Spleen (tissue), 11 donors: ENCODE measurements at regions not wholly inside any gene's neighbourhood (a gene's known extent, or its start where the extent isn't known, plus 50 kb on each side); places are given as distances from the start of the nearest gene placed in this dataset.
"Not testable (repeated sequence)": the region's sequence is repeated elsewhere in the genome, so short reads cannot be mapped to it uniquely, and the experiment has no call there.

Experiments
- DNase-seq: peaks from one replicate; pipeline ENCODE4 v3.0.0-alpha.2; 2020
- H3K27ac ChIP-seq, 8 donors: fragments of 200-600 bp; sonication (generic) in 7 of 8; 1 replicate in 4 of 8; 2 replicates in 4 of 8; pipeline versions ENCODE4 v1.5.0 to v1.8.0; 2016 to 2021; ENCODE audit warnings: inconsistent platforms in 4 of 8, mild to moderate bottlenecking in 4 of 8, moderate library complexity in 1 of 8
- H3K27me3 ChIP-seq, 7 donors: fragments of 200-600 bp; sonication (generic) in 6 of 7; replicated peaks in 1 of 7; 1 replicate in 4 of 7; 2 replicates in 3 of 7; pipeline versions ENCODE4 v1.5.0 to v1.8.0; 2016 to 2021; ENCODE audit warnings: inconsistent platforms in 3 of 7, mild to moderate bottlenecking in 1 of 7
- H3K36me3 ChIP-seq, 6 donors: fragments of 200-600 bp; sonication (generic) in 5 of 6; 1 replicate in 4 of 6; 2 replicates in 2 of 6; pipeline versions ENCODE4 v1.5.0 to v1.8.0; 2016 to 2021; ENCODE audit warnings: inconsistent platforms in 2 of 6
- H3K4me1 ChIP-seq, 6 donors: fragments of 200-600 bp; sonication (generic) in 5 of 6; 1 replicate in 3 of 6; 2 replicates in 3 of 6; pipeline versions ENCODE4 v1.5.0 to v1.8.0; 2016 to 2021; ENCODE audit warnings: inconsistent platforms in 3 of 6
- H3K4me3 ChIP-seq, 8 donors: fragments of 200-600 bp; sonication (generic) in 7 of 8; 1 replicate in 4 of 8; 2 replicates in 4 of 8; pipeline versions ENCODE4 v1.5.0 to v1.8.0; 2016 to 2021; ENCODE audit warnings: inconsistent platforms in 4 of 8, mild to moderate bottlenecking in 4 of 8, moderate library complexity in 2 of 8
- H3K9me3 ChIP-seq, 8 donors: fragments of 200-600 bp; sonication (generic) in 7 of 8; 1 replicate in 4 of 8; 2 replicates in 4 of 8; pipeline versions ENCODE4 v1.5.0 to v1.8.0; 2016 to 2021; ENCODE audit warnings: inconsistent platforms in 4 of 8
- CTCF ChIP-seq, 11 experiments: fragments of 200-600 bp in 7 of 11; fragments of 450-650 bp in 4 of 11; sonication (generic) in 4 of 11; IDR thresholded peaks in 8 of 11; conservative IDR thresholded peaks in 3 of 11; 1 replicate in 7 of 11; 2 replicates in 4 of 11; pipeline versions ENCODE4 v1.4.0 to v1.8.0; 2016 to 2021; ENCODE audit warnings: antibody characterized with exemption in 11 of 11, inconsistent platforms in 4 of 11, mild to moderate bottlenecking in 1 of 11
- POLR2A ChIP-seq, 3 donors: fragments of 450-650 bp; IDR thresholded peaks; one replicate each; pipeline ENCODE4 v1.5.1; 2017; ENCODE audit warnings: antibody characterized with exemption in 3 of 3, mild to moderate bottlenecking in 1 of 3
- POLR2AphosphoS5 ChIP-seq, 3 donors: sonication (generic); formaldehyde crosslinking; IDR thresholded peaks; one replicate each; pipeline ENCODE4 v1.5.1; 2017; ENCODE audit warnings: antibody characterized with exemption in 3 of 3
- WGBS, 5 donors: extraction: QIAGEN DNeasy Blood & Tissue Kit in 3 of 5; methylation state at CpG; one replicate each; pipeline versions ENCODE4 v1.1.5 to v1.1.7; 2013 to 2018; 5-methylcytosine and 5-hydroxymethylcytosine counted together
- intact Hi-C: fragments of 100-400 bp; cut with DNase I; formaldehyde crosslinking; loops from one replicate; pipeline ENCODE4 v1.15.0; 2023; ENCODE audit warnings: low total_unique reads
- donor health status: healthy with polysubstance abuse.
- donor health status: DM: no; HTN: no; CAD: no; lungs with moderate emphysema.
- donor health status: DM: no; HTN: no; CAD: no.
- donor health status: Bipolar disorder and iron deficiency.
- donor health status: healthy.
- donor health status: DM: no; HTN: no; CAD: no.
- donor health status: DM: yes; HTN: yes; CAD: no.

GRCh38 chr9:103203172-103203571, 208.0 kb downstream of the CYLC2 start:
- DNase-seq = no peak
- Histone ChIP-seq H3K9me3 (peaks cover 0 to 5% (median 0%) of the 10 kb centered on the region in 8 donors), H3K27ac (no peak overlapping the region), H3K36me3 (no peaks in the 10 kb centered on the region), H3K4me1 (no peaks in the 10 kb centered on the region), H3K27me3 (no peaks in the 10 kb centered on the region), H3K4me3 (no peak overlapping the region)
- TF ChIP-seq POLR2AphosphoS5 (IDR thresholded peaks at IDR 0.05) (no peak), CTCF (IDR thresholded peaks at IDR 0.05 in 8 of 11, conservative IDR thresholded peaks at IDR 0.05 in 3 of 11) (no peak), POLR2A (IDR thresholded peaks at IDR 0.05) (no peak)
- intact Hi-C loops = no loop called here
- 63 to 73% (median 72%) methylated on average over 2 of the region's 2 CpGs for WGBS, 5 donors

GRCh38 chr9:103205881-103206585, 210.9 kb downstream of the CYLC2 start:
- H3K4me1 ChIP-seq, H3K4me3 ChIP-seq, DNase-seq, H3K36me3 ChIP-seq, intact Hi-C loops, H3K27ac ChIP-seq, H3K27me3 ChIP-seq: not testable (repeated sequence)
- peaks cover 0 to 31% (median 18%) of the 10 kb centered on the region in 8 donors for H3K9me3 ChIP-seq
- WGBS, 5 donors = 72 to 87% (median 80%) methylated on average over 6 to 8 of the region's 8 CpGs

- H3K4me1 ChIP-seq = no peaks in the 10 kb centered on the region
- WGBS, 5 donors = 72 to 96% (median 93%) methylated on average over 3 of the region's 3 CpGs
- TF ChIP-seq POLR2A (IDR thresholded peaks at IDR 0.05) (no peak), CTCF (IDR thresholded peaks at IDR 0.05 in 8 of 11, conservative IDR thresholded peaks at IDR 0.05 in 3 of 11) (no peak), POLR2AphosphoS5 (IDR thresholded peaks at IDR 0.05) (no peak)
- no peaks in the 10 kb centered on the region for H3K27me3 ChIP-seq
- peaks cover 0 to 42% (median 27%) of the 10 kb centered on the region in 8 donors for H3K9me3 ChIP-seq
- no peak for DNase-seq
- intact Hi-C loops = no loop called here
- no peaks in the 10 kb centered on the region for H3K36me3 ChIP-seq
- H3K27ac ChIP-seq = no peak overlapping the region
- no peak overlapping the region for H3K4me3 ChIP-seq
Observed at GRCh38 chr9:103210607-103211006, 215.5 kb downstream of the CYLC2 start.

GRCh38 chr9:103215197-103215596, 220.1 kb downstream of the CYLC2 start:
- Histone ChIP-seq H3K4me1 (no peaks in the 10 kb centered on the region), H3K36me3 (no peaks in the 10 kb centered on the region), H3K4me3 (no peak overlapping the region), H3K27ac (no peak overlapping the region), H3K27me3 (no peaks in the 10 kb centered on the region), H3K9me3 (peaks cover 0 to 27% (median 17%) of the 10 kb centered on the region in 8 donors)
- TF ChIP-seq CTCF (IDR thresholded peaks at IDR 0.05 in 8 of 11, conservative IDR thresholded peaks at IDR 0.05 in 3 of 11) (no peak), POLR2A (IDR thresholded peaks at IDR 0.05) (no peak), POLR2AphosphoS5 (IDR thresholded peaks at IDR 0.05) (no peak)
- no peak for DNase-seq
- intact Hi-C loops = no loop called here
- WGBS, 5 donors = 75 to 92% (median 83%) methylated on average over 1 of the region's 1 CpG
